Thoracic aorta (tissue), 2 donors: ENCODE measurements at regions not wholly inside any gene's neighbourhood (a gene's known extent, or its start where the extent isn't known, plus 50 kb on each side); places are given as distances from the start of the nearest gene placed in this dataset.
"Not testable (repeated sequence)": the region's sequence is repeated elsewhere in the genome, so short reads cannot be mapped to it uniquely, and the experiment has no call there.

ENCODE experiments used
- ATAC-seq: fragments of 150-250 bp; one replicate; pipeline ENCODE4 v1.8.0; 2017; ENCODE audit warnings: low read depth; ENCODE audit not compliant: insufficient number of reproducible peaks, low FRiP score
- DNase-seq: peaks from one replicate; pipeline ENCODE4 v3.0.0-alpha.2; 2020; ENCODE audit warnings: low spot score
- H3K27ac ChIP-seq, 2 donors: fragments of 200-600 bp; sonication (generic); 1 replicate in 1 of 2; 2 replicates in 1 of 2; pipeline ENCODE4 v1.5.1; 2016; ENCODE audit warnings: mild to moderate bottlenecking in 2 of 2, moderate library complexity in 2 of 2
- H3K27me3 ChIP-seq: fragments of 200-600 bp; sonication (generic); replicated peaks from 2 replicates; pipeline ENCODE4 v1.6.0; 2016; ENCODE audit warnings: mild to moderate bottlenecking; ENCODE audit not compliant: insufficient read depth
- H3K36me3 ChIP-seq: fragments of 200-600 bp; sonication (generic); one replicate; pipeline ENCODE4 v1.5.1; 2016
- H3K4me1 ChIP-seq, 2 donors: fragments of 200-600 bp; sonication (generic); 1 replicate in 1 of 2; 2 replicates in 1 of 2; pipeline versions ENCODE4 v1.5.1 to v1.6.0; 2016; ENCODE audit warnings: low read depth in 2 of 2, mild to moderate bottlenecking in 1 of 2; ENCODE audit not compliant: control insufficient read depth in 1 of 2
- H3K4me3 ChIP-seq: fragments of 200-600 bp; sonication (generic); 2 replicates; pipeline ENCODE4 v1.5.1; 2016; ENCODE audit warnings: mild to moderate bottlenecking
- H3K9me3 ChIP-seq: fragments of 200-600 bp; sonication (generic); 2 replicates; pipeline ENCODE4 v1.5.1; 2016
- TF ChIP-seq, protein P1 (sequence below): fragments of 200-600 bp; sonication (generic); IDR thresholded peaks from one replicate; pipeline ENCODE4 v1.5.1; 2019; ENCODE audit warnings: antibody characterized with exemption

- ATAC-seq (no peak), DNase-seq (no peak)
- no peaks in the 10 kb centered on the region for H3K36me3 ChIP-seq
- TF ChIP-seq, protein P1, sequence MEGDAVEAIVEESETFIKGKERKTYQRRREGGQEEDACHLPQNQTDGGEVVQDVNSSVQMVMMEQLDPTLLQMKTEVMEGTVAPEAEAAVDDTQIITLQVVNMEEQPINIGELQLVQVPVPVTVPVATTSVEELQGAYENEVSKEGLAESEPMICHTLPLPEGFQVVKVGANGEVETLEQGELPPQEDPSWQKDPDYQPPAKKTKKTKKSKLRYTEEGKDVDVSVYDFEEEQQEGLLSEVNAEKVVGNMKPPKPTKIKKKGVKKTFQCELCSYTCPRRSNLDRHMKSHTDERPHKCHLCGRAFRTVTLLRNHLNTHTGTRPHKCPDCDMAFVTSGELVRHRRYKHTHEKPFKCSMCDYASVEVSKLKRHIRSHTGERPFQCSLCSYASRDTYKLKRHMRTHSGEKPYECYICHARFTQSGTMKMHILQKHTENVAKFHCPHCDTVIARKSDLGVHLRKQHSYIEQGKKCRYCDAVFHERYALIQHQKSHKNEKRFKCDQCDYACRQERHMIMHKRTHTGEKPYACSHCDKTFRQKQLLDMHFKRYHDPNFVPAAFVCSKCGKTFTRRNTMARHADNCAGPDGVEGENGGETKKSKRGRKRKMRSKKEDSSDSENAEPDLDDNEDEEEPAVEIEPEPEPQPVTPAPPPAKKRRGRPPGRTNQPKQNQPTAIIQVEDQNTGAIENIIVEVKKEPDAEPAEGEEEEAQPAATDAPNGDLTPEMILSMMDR, result no peak
- no peak overlapping the region for H3K4me3 ChIP-seq
- H3K27me3 ChIP-seq, result no peaks in the 10 kb centered on the region
- H3K9me3 ChIP-seq, result no peaks in the 10 kb centered on the region
- no peaks in the 10 kb centered on the region for H3K4me1 ChIP-seq
- H3K27ac ChIP-seq, result no peak overlapping the region
Observed at GRCh38 chr3:87494264-87494663, 217.9 kb upstream of the POU1F1 start.

DNA sequence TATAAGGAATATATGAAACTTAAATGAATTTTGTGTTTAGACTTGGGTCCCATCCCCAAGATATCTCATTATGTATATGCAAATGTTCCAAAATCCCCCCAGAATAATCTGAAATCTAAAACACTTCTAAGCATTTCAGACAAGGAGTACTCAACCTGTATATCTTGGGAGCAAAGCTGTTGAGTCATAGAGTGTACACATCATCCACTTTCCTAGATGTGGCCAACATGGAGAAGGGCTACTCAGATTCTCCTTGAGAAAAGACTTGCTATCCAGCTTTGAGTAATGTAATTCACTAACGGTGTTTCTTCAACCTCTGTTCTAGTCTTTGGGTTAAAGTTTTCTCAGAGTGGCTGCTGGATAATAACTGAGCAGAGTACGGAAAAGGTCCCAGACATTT is 215.5 kb upstream of the POU1F1 start:
- H3K36me3 ChIP-seq, result no peaks in the 10 kb centered on the region

GRCh38 chr3:87489892-87490291 is 213.5 kb upstream of the POU1F1 start:
- TF ChIP-seq, protein P1, result no peak
- H3K36me3 ChIP-seq, result no peaks in the 10 kb centered on the region
- no peaks in the 10 kb centered on the region for H3K27me3 ChIP-seq
- H3K4me1 ChIP-seq, result no peaks in the 10 kb centered on the region
- ATAC-seq (no peak), DNase-seq (no peak)
- no peak overlapping the region for H3K4me3 ChIP-seq
- no peak overlapping the region for H3K27ac ChIP-seq
- no peaks in the 10 kb centered on the region for H3K9me3 ChIP-seq

More for the DNA sequence above, 215.5 kb upstream of the POU1F1 start:
- no peak overlapping the region for H3K4me3 ChIP-seq
- no peaks in the 10 kb centered on the region for H3K4me1 ChIP-seq
- ATAC-seq, result no peak
- H3K27me3 ChIP-seq, result no peaks in the 10 kb centered on the region
- H3K27ac ChIP-seq, result no peak overlapping the region
- no peaks in the 10 kb centered on the region for H3K9me3 ChIP-seq
- no peak for DNase-seq
- TF ChIP-seq, protein P1, result no peak

DNA sequence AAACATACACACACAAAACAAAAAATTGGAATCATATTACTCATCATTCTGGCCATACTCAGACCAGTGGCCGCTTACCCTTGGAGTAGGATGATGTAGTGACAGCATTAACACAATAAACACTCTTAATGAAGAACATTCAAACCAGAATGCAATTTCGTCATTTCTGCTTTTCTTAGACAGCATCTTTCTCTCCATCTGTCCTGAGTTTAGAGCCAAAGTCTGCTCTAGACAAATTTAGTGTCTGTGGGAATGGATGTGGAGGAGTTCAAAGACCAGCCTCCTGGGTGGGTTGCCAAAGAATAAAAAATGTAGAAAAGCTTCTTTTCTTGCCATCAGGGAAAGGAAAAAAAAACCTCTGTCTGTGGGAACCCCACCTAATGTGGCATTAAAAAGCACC is 212.4 kb upstream of the POU1F1 start:
- no peaks in the 10 kb centered on the region for H3K9me3 ChIP-seq
- no peak overlapping the region for H3K4me3 ChIP-seq
- no peaks in the 10 kb centered on the region for H3K27me3 ChIP-seq
- no peak overlapping the region for H3K27ac ChIP-seq
- DNase-seq (no peak), ATAC-seq (no peak)
- no peaks in the 10 kb centered on the region for H3K4me1 ChIP-seq
- no peaks in the 10 kb centered on the region for H3K36me3 ChIP-seq
- TF ChIP-seq, protein P1, result no peak

DNA sequence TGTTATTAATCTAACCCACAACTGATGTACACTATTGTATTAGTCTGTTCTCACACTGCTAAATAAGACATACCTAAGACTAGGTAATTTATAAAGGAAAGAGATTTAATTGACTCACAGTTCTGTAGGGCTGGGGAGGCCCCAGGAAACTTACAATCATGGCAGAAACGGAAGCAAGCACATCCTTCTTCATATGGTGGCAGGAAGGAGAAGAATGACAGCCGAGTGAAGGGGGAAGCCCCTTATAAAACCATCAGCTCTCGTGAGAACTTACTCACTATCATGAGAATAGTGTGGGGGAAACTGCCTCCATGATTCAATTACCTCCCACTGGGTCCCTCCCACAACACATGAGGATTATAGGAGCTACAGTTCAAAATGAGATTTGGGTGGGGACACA is 210.3 kb upstream of the POU1F1 start:
- not testable (repeated sequence) for ATAC-seq

GRCh38 chr3:87486115-87486514 is 209.7 kb upstream of the POU1F1 start:
- H3K36me3 ChIP-seq, result no peaks in the 10 kb centered on the region
- no peak for ATAC-seq

More for the DNA sequence above, 210.3 kb upstream of the POU1F1 start:
- not testable (repeated sequence) for H3K27ac ChIP-seq, H3K36me3 ChIP-seq, H3K27me3 ChIP-seq, H3K4me1 ChIP-seq, DNase-seq, H3K4me3 ChIP-seq, H3K9me3 ChIP-seq

More at GRCh38 chr3:87486115-87486514, 209.7 kb upstream of the POU1F1 start:
- no peak overlapping the region for H3K27ac ChIP-seq
- H3K9me3 ChIP-seq, result no peaks in the 10 kb centered on the region
- no peak for DNase-seq
- H3K27me3 ChIP-seq, result no peaks in the 10 kb centered on the region
- no peaks in the 10 kb centered on the region for H3K4me1 ChIP-seq
- H3K4me3 ChIP-seq, result no peak overlapping the region
- TF ChIP-seq, protein P1, result no peak
